ENCODE measurements at regions not wholly inside any gene's neighbourhood (a gene's known extent, or its start where the extent isn't known, plus 50 kb on each side); places are given as distances from the start of the nearest gene placed in this dataset.

DNA sequence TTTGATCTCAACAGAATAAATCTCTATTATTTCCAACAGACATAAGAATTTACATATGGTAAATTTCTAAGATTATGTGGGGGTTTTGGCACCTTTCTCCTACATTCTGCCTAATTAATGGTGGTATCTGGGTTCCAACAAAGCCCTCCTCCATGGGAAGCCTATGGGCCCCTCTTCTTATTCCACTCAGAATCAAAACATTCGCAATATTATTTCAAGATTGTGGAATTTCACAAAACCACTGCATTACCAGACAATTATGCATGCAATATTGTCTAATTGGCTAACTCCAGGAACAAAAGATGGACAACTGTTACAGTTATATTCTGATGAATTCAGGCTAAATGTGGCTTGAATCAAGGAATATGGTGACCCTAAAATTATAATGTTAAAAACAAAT is 434.0 kb downstream of the NFIB start:
- no peak for DNase-seq (ENCODE audit: low spot score)
- Histone ChIP-seq H3K4me3 (no peak overlapping the region), H3K27ac (no peak overlapping the region)
- TF ChIP-seq, protein P1, sequence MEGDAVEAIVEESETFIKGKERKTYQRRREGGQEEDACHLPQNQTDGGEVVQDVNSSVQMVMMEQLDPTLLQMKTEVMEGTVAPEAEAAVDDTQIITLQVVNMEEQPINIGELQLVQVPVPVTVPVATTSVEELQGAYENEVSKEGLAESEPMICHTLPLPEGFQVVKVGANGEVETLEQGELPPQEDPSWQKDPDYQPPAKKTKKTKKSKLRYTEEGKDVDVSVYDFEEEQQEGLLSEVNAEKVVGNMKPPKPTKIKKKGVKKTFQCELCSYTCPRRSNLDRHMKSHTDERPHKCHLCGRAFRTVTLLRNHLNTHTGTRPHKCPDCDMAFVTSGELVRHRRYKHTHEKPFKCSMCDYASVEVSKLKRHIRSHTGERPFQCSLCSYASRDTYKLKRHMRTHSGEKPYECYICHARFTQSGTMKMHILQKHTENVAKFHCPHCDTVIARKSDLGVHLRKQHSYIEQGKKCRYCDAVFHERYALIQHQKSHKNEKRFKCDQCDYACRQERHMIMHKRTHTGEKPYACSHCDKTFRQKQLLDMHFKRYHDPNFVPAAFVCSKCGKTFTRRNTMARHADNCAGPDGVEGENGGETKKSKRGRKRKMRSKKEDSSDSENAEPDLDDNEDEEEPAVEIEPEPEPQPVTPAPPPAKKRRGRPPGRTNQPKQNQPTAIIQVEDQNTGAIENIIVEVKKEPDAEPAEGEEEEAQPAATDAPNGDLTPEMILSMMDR (IDR thresholded peaks at IDR 0.05), result no peak

DNA sequence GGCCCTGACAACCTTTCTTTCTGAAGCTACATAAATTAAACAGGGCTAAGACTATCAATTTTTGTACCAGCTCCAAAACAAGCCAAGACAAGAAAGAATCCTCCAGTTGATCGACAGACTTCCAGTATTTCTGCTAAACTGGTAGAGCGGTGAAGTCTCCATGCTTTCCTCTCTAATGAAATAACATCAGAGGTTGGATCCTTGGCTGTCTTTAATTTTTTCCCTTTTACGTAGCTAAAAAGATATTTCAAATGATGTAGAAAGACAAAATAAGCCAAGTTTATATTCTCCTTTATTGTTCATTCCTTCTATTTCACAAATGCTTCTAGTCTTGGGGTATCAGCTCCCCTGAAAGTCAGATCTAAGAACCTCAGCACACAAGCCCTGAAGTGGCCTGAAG is 434.9 kb downstream of the NFIB start:
- no peak overlapping the region for H3K4me3 ChIP-seq
- TF ChIP-seq, protein P1 (IDR thresholded peaks at IDR 0.05), result no peak
- no peak overlapping the region for H3K27ac ChIP-seq
- DNase-seq (ENCODE audit: low spot score), result no peak

DNA sequence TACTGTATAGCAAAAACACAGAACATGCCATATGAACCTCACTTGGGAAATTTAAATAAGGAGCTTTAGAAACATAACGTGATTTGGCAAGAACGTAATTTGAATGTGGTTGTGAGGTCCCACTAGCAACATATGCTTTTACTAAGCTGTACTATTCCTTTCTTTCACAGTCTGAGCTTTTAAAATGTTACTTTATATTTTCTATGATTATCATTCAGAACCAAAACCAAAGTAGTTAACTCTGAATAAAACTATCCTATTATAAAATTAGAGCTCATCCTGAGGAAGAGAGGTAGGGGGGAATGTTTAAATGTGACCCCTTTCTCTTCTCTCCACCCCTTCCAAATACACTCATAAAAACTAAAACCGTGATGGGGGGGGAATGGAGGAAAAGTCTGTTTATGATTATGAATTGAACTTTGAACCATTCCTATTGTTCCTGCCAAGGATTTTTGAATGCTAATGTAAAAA is 435.7 kb downstream of the NFIB start:
- TF ChIP-seq, protein P1 (IDR thresholded peaks at IDR 0.05), result no peak
- DNase-seq (ENCODE audit: low spot score), result no peak
- Histone ChIP-seq H3K4me3 (no peak overlapping the region), H3K27ac (no peak overlapping the region)

DNA sequence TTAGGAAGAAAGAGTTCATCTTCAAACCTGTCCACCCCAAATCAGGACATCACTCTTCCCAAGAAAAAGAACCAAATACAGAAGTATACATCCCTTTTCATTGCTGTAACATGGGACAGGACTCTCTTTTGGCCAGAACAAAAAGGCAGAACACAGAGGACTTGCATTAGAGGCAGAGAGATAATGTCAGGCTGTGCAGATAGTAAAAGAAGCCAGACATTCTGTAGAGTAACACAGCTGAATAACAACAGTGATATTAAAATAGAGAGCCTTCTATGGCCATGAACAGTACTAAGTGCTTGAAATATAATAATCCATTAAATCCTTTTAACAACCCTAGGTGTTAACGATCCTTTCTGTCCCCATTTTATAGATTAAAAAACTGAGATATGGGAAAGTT is 437.2 kb downstream of the NFIB start:
- Histone ChIP-seq H3K4me3 (no peak overlapping the region), H3K27ac (no peak overlapping the region)
- DNase-seq (ENCODE audit: low spot score), result no peak
- TF ChIP-seq, protein P1 (IDR thresholded peaks at IDR 0.05), result no peak

DNA sequence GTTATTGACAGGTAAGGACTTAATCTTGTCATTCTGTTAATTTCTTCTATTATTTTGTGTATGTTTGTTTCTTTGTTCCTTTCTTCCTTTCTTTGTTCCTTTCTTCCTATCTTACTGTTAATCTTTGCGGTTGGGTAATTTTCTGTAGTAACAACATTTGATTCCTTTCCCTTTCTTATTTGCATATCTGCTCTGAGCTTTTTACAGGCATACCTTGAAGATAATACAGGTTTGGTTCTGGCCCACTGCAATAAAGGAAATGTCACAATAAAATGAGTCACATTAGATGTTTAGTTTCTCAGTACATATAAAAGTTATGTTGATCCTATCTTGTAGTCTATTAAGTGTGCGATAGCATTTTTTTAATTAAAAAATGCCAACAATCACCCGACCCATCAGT is 440.7 kb downstream of the NFIB start:
- no peak overlapping the region for H3K4me3 ChIP-seq
- no peak for DNase-seq (ENCODE audit: low spot score)
- TF ChIP-seq, protein P1 (IDR thresholded peaks at IDR 0.05), result no peak
- no peak overlapping the region for H3K27ac ChIP-seq

DNA sequence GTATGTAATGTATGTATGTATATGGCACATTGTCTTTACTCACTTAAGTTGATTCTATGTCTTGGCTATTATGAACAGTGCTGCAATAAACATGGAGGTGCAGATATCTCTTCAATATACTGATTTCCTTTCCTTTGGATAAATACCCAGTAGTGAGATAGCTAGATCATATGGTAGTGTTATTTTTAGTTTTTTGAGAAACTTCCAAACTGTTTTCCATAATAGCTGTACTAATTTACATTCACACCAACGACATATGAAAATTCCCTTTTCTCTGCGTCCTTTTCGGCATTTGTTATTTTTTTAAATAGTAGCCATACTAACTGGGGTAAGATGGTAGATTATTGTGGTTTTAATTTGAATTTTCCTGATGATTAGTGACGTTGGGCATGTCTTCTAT is 445.6 kb downstream of the NFIB start:
- Histone ChIP-seq H3K27ac (no peak overlapping the region), H3K4me3 (no peak overlapping the region)
- TF ChIP-seq, protein P1 (IDR thresholded peaks at IDR 0.05), result no peak
- no peak for DNase-seq (ENCODE audit: low spot score)

DNA sequence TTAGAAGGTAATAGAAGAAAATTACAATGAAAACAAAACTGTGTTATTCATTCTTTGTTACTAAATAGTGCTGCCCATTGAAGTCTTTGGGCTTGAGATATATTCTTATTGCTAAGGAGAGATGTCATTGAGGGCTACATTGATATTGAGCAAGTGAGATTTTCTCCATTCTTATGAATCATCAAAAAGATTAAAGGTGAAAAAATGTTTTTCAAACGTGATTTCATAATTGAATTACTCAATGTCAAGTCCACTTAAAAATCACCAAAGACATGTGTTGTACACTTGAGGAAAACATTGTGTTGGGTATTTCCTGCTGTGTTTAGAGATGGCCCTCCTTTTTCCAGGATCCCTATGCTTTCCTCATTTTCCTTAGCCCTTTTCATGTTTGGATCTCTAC is 448.1 kb downstream of the NFIB start:
- Histone ChIP-seq H3K4me3 (no peak overlapping the region), H3K27ac (no peak overlapping the region)
- DNase-seq (ENCODE audit: low spot score), result no peak
- TF ChIP-seq, protein P1 (IDR thresholded peaks at IDR 0.05), result no peak
